Endothelial cell of umbilical vein (primary cell): ENCODE measurements at regions not wholly inside any gene's neighbourhood (a gene's known extent, or its start where the extent isn't known, plus 50 kb on each side); places are given as distances from the start of the nearest gene placed in this dataset.

ENCODE experiments used
- BruUV-seq: library from RNA; stranded (reverse); fragments of 400-500 nt; replicated peaks from 2 replicates; lab custom pipeline; 2021; lab: Mats Ljungman, UMichigan
- CTCF ChIA-PET: fragments of 300-600, 350-600 bp; sonication (Branson Sonifier 250); formaldehyde crosslinking; loops from one replicate; lab custom pipeline; 2021; ENCODE audit warnings: antibody characterized with exemption, inconsistent platforms; lab: Charles Lee
- POLR2A ChIA-PET: fragments of 300-600, 350-600 bp; sonication (Branson Sonifier 250); formaldehyde crosslinking; loops from one replicate; lab custom pipeline; 2021; ENCODE audit warnings: antibody characterized with exemption, inconsistent platforms; lab: Charles Lee
- DNase-seq: peaks from one replicate; pipeline ENCODE4 v3.0.0-alpha.2; 2011; ENCODE audit warnings: low read depth, low spot score
- FAIRE-seq: peaks from 2 replicates; lab custom pipeline; 2011; peaks lifted over from hg19 to GRCh38; lab: Jason Lieb, UNC
- H2AFZ ChIP-seq: 2 replicates; pipeline ENCODE4 v1.6.0; 2012; ENCODE audit warnings: low read depth, low read length, control low read depth, inconsistent platforms
- H3K27ac ChIP-seq: 2 replicates; pipeline ENCODE4 v1.5.1; 2011; ENCODE audit warnings: low read depth, mild to moderate bottlenecking, control low read depth, low read length, moderate library complexity; ENCODE audit not compliant: insufficient read depth
- H3K27me3 ChIP-seq, 2 experiments: 2 replicates each; pipeline versions ENCODE4 v1.6.0 to v1.6.1; 2011; ENCODE audit warnings: low read length in 2 of 2, mixed read lengths in 1 of 2; ENCODE audit not compliant: control insufficient read depth in 2 of 2, insufficient read depth in 2 of 2
- H3K36me3 ChIP-seq, 2 experiments: 2 replicates in 1 of 2; 3 replicates in 1 of 2; pipeline ENCODE4 v1.5.1; 2011; ENCODE audit warnings: low read length in 2 of 2, mild to moderate bottlenecking in 1 of 2, moderate library complexity in 1 of 2; ENCODE audit not compliant: control insufficient read depth in 2 of 2, insufficient read depth in 2 of 2; ENCODE audit errors: extremely low read depth in 1 of 2
- H3K4me1 ChIP-seq: 3 replicates; pipeline ENCODE4 v1.5.1; 2011; ENCODE audit warnings: mild to moderate bottlenecking, low read length; ENCODE audit not compliant: control insufficient read depth, insufficient read depth; ENCODE audit errors: extremely low read depth
- H3K4me2 ChIP-seq: 2 replicates; pipeline ENCODE4 v1.6.1; 2011; ENCODE audit warnings: low read length, control low read depth, mixed read lengths; ENCODE audit not compliant: insufficient read depth
- H3K4me3 ChIP-seq, 3 experiments: fragments of 200-600 bp in 1 of 3; sonication (generic), shearing (Covaris generic) in 1 of 3; replicated peaks in 1 of 3; 2 replicates each; pipeline ENCODE4 v1.5.1; 2011 to 2016; ENCODE audit warnings: control low read depth in 3 of 3, low read length in 3 of 3, mild to moderate bottlenecking in 2 of 3, inconsistent platforms in 1 of 3, low read depth in 1 of 3, moderate library complexity in 1 of 3; ENCODE audit not compliant: insufficient read depth in 1 of 3
- H3K79me2 ChIP-seq: 2 replicates; pipeline ENCODE4 v1.6.0; 2012; ENCODE audit warnings: low read length, inconsistent platforms; ENCODE audit not compliant: control insufficient read depth, insufficient read depth
- H3K9ac ChIP-seq: replicated peaks from 2 replicates; pipeline ENCODE3; 2011; ENCODE audit warnings: low read length, control low read depth; ENCODE audit not compliant: insufficient read depth; ENCODE audit errors: extremely low read depth
- H3K9me1 ChIP-seq: replicated peaks from 3 replicates; pipeline ENCODE4 v1.6.0; 2011; ENCODE audit warnings: mild to moderate bottlenecking, low read length; ENCODE audit not compliant: control insufficient read depth, insufficient read depth; ENCODE audit errors: extremely low read depth
- H3K9me3 ChIP-seq: replicated peaks from 2 replicates; pipeline ENCODE4 v1.5.1; 2012; ENCODE audit warnings: low read length, inconsistent platforms; ENCODE audit not compliant: control insufficient read depth, insufficient read depth
- H4K20me1 ChIP-seq: replicated peaks from 2 replicates; pipeline ENCODE3; 2011; ENCODE audit warnings: mild to moderate bottlenecking, low read length; ENCODE audit not compliant: control insufficient read depth, insufficient read depth; ENCODE audit errors: extremely low read depth
- EZH2 ChIP-seq: IDR thresholded peaks from 2 replicates; pipeline ENCODE4 v1.6.1; 2012; ENCODE audit warnings: borderline replicate concordance, low read depth, mild to moderate bottlenecking, moderate library complexity, low read length, inconsistent platforms; ENCODE audit not compliant: severe bottlenecking
- JUN ChIP-seq: IDR thresholded peaks from 2 replicates; pipeline ENCODE4 v1.6.1; 2011; ENCODE audit warnings: borderline replicate concordance, low read depth; ENCODE audit not compliant: insufficient read length, insufficient read depth
- dilution Hi-C: fragments of 300-500 bp; cut with MboI; formaldehyde crosslinking; loops from one replicate; pipeline ENCODE4 v1.15.0; 2019; ENCODE audit warnings: low sequenced_read_pairs; ENCODE audit not compliant: extremely low pct_ligation_motif_present
- intact Hi-C: fragments of 100-400 bp; cut with micrococcal nuclease; formaldehyde crosslinking; loops from one replicate; pipeline ENCODE4 v1.10.0; 2022

- Histone ChIP-seq H3K27me3 (no peaks in the 10 kb centered on the region), H3K9me3 (no peaks in the 10 kb centered on the region), H3K36me3 (no peaks in the 10 kb centered on the region), H3K4me3 (no peak overlapping the region), H3K9me1 (no peaks in the 10 kb centered on the region), H3K4me1 (no peaks in the 10 kb centered on the region), H3K9ac (no peak overlapping the region), H2AFZ (no peak overlapping the region), H3K4me2 (no peak overlapping the region), H3K27ac (no peak overlapping the region), H4K20me1 (no peaks in the 10 kb centered on the region), H3K79me2 (no peaks in the 10 kb centered on the region)
- intact Hi-C loops = no loop called here
- CTCF ChIA-PET = no interaction called here
- DNase-seq (no peak), FAIRE-seq (no peak)
- no TSS peak for BruUV-seq
- dilution Hi-C loops = no loop called here
- TF ChIP-seq JUN = no peak
- POLR2A ChIA-PET = no interaction called here
Measured at GRCh38 chr12:17335487-17335886, 729.5 kb upstream of the LMO3 start.

- H3K27ac ChIP-seq = no peak overlapping the region
- H3K4me1 ChIP-seq = no peaks in the 10 kb centered on the region
- no peaks in the 10 kb centered on the region for H3K36me3 ChIP-seq
- TF ChIP-seq EZH2 = no peak
- H3K9me1 ChIP-seq = no peaks in the 10 kb centered on the region
- no peaks in the 10 kb centered on the region for H4K20me1 ChIP-seq
- dilution Hi-C loops = no loop called here
- POLR2A ChIA-PET = no interaction called here
- CTCF ChIA-PET = no interaction called here
- BruUV-seq = no TSS peak
- no peak overlapping the region for H2AFZ ChIP-seq
- DNase-seq = no peak
- H3K27me3 ChIP-seq = no peaks in the 10 kb centered on the region
- intact Hi-C loops = no loop called here
- H3K79me2 ChIP-seq = no peaks in the 10 kb centered on the region
- no peaks in the 10 kb centered on the region for H3K9me3 ChIP-seq
- no peak overlapping the region for H3K9ac ChIP-seq
- H3K4me2 ChIP-seq = no peak overlapping the region
- no peak for FAIRE-seq
- H3K4me3 ChIP-seq = no peak overlapping the region
Measured at GRCh38 chr12:17334784-17335183, 728.8 kb upstream of the LMO3 start.
